K562 (cell line): ENCODE measurements at regions not wholly inside any gene's neighbourhood (a gene's known extent, or its start where the extent isn't known, plus 50 kb on each side); places are given as distances from the start of the nearest gene placed in this dataset.

Experiments
- CAMTA2 ChIP-seq: fragments of 250-450 bp; sonication (Bioruptor Pico); conservative IDR thresholded peaks from 2 replicates; pipeline ENCODE4 v1.5.1; 2022
- EGR1 ChIP-seq: fragments of 450-650 bp; conservative IDR thresholded peaks from 2 replicates; pipeline ENCODE4 v1.6.1; 2017; ENCODE audit warnings: mild to moderate bottlenecking
- EP300 ChIP-seq: IDR thresholded peaks from 2 replicates; pipeline ENCODE4 v1.6.1; 2012; ENCODE audit warnings: low read length, improper control_type of control experiment
- PHB ChIP-seq: fragments of 250-450 bp; sonication (Bioruptor Pico); IDR thresholded peaks from 2 replicates; pipeline ENCODE4 v1.5.0; 2021
- STAT5B ChIP-seq: fragments of 250-450 bp; sonication (Bioruptor Pico); IDR thresholded peaks from 2 replicates; pipeline ENCODE4 v1.8.0; 2021; ENCODE audit warnings: mild to moderate bottlenecking, inconsistent platforms
- ZNF140 ChIP-seq: fragments of 250-450 bp; sonication (Bioruptor Pico); IDR thresholded peaks from 2 replicates; pipeline ENCODE4 v1.8.0; 2021; ENCODE audit warnings: moderate library complexity, mild to moderate bottlenecking, inconsistent platforms
- ZNF175 ChIP-seq: fragments of 200-800 bp; sonication (Bioruptor generic); IDR thresholded peaks from 2 replicates; pipeline ENCODE4 v1.6.1; 2016; ENCODE audit warnings: low read depth, mild to moderate bottlenecking, missing genetic modification characterization, missing compliant biosample characterization
- ZNF41 ChIP-seq: fragments of 250-450 bp; sonication (Bioruptor Pico); conservative IDR thresholded peaks from 2 replicates; pipeline ENCODE4 v1.4.0; 2020; ENCODE audit warnings: mild to moderate bottlenecking
- ZZZ3 ChIP-seq: fragments of 450-650 bp; IDR thresholded peaks from 2 replicates; pipeline ENCODE4 v1.6.1; 2016; ENCODE audit warnings: antibody characterized with exemption, mild to moderate bottlenecking, moderate library complexity
- TF ChIP-seq, protein P1 (sequence below), 3 experiments: IDR thresholded peaks in 2 of 3; conservative IDR thresholded peaks in 1 of 3; 2 replicates each; pipeline ENCODE4 v1.5.1; 2011 to 2012; ENCODE audit warnings: low read length in 3 of 3, mild to moderate bottlenecking in 3 of 3, control low read depth in 2 of 3, improper control_type of control experiment in 1 of 3, inconsistent platforms in 1 of 3, low read depth in 1 of 3, mixed read lengths in 1 of 3, moderate library complexity in 1 of 3; ENCODE audit not compliant: insufficient read depth in 2 of 3

DNA sequence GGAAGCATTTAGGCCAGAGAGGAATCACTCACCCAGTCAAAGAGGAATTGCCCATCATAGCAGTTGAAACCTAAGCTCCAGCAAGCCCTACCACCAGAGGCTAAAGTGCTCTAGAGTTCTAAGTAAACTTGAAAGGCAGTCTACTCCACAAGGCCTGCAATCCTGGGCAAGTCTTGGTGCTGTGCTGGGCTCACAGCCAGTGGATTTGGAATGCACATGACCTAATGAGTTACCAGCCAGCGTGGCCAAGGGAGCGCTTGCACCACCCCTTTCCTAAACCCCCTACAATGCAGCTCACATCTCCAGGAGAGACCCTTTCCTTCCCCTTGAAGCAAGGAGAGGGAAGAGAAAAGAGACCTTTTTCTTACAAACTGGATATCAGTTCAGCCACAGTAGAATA is 445.7 kb downstream of the GASK1B start:
- TF ChIP-seq ZNF41 (CRISPR knock-in tag) (no peak), ZNF140 (CRISPR knock-in tag) (no peak), STAT5B (CRISPR knock-in tag) (no peak), PHB (CRISPR knock-in tag) (no peak), ZZZ3 (no peak), ZNF175 (CRISPR knock-in tag) (no peak), EP300 (no peak), CAMTA2 (CRISPR knock-in tag) (no peak), EGR1 (no peak)
- TF ChIP-seq, protein P1, sequence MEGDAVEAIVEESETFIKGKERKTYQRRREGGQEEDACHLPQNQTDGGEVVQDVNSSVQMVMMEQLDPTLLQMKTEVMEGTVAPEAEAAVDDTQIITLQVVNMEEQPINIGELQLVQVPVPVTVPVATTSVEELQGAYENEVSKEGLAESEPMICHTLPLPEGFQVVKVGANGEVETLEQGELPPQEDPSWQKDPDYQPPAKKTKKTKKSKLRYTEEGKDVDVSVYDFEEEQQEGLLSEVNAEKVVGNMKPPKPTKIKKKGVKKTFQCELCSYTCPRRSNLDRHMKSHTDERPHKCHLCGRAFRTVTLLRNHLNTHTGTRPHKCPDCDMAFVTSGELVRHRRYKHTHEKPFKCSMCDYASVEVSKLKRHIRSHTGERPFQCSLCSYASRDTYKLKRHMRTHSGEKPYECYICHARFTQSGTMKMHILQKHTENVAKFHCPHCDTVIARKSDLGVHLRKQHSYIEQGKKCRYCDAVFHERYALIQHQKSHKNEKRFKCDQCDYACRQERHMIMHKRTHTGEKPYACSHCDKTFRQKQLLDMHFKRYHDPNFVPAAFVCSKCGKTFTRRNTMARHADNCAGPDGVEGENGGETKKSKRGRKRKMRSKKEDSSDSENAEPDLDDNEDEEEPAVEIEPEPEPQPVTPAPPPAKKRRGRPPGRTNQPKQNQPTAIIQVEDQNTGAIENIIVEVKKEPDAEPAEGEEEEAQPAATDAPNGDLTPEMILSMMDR (IDR thresholded peaks at IDR 0.05 in 2 of 3, conservative IDR thresholded peaks at IDR 0.05 in 1 of 3; ENCODE audit: insufficient read depth in 2 of 3, low read depth in 1 of 3, low read length in 3 of 3): no peak
